HG03354 (cell line): ENCODE measurements at regions not wholly inside any gene's neighbourhood (a gene's known extent, or its start where the extent isn't known, plus 50 kb on each side); places are given as distances from the start of the nearest gene placed in this dataset.

Experiments
- ATAC-seq: cut with Tn5 transposase; IDR thresholded peaks from one replicate; pipeline ENCODE4 v1.9.1; 2021; ENCODE audit warnings: mild to moderate bottlenecking; ENCODE audit not compliant: unreplicated experiment, poor library complexity, severe bottlenecking

DNA sequence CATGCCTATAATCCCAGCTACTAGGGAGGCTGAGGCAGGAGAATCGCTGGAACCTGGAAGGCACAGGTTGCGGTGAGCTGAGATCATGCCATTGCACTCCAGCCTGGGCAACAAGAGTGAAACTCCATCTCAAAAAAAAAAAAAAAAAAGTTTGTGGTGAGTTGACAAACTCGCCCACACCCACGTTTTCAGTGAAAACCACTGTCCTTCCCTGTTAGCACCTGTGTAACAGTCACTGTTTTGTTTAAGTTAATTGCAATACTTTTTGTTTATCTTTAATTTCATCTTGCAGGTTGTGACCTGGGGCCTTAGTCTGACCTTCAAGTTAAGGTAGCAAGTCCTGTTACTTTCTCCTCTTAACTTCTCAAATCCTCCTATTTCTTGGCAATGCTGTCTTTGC, 65.5 kb upstream of the SKOR2 start:
- no peak for ATAC-seq

DNA sequence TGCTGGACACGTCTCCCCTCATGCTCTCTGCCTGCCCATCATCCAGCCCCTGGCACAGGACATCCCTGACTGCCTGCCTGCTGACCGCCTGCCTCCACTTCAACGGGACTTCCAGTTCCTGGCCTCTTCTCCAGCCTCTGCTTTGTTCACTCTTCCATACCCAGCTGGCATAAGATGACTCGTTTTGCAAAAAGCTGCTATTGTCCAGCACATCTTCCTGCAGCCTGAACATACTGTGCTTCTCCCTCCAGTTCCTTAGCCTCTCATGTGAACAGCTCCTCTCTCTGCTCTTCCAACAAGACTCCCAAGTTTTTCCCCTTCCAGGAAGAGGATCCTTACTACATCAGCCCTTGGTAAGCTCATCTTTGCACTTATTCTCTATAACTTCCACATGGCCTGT, 62.4 kb upstream of the SKOR2 start:
- ATAC-seq: no peak

DNA sequence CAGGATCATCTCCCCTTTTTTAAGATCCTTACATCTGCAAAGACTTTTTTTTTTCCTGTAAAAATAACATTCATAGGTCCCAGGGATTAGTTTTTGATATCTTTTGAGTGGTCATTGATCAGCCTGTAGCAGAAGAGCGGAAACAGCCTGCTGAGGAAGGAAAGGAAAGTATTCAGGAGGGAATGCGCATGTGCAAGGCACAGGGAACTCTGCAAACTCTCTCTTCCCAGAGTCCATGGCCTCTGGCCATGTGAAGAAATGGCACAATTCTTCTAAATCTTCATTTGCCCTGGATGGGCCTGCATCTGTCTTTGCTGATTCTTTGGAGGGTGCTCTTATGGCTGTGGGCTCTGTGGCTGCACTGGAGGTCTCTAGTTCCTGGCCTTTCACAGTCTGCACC, 60.1 kb upstream of the SKOR2 start:
- ATAC-seq: no peak
